OCI-LY3 (cell line): ENCODE measurements at regions not wholly inside any gene's neighbourhood (a gene's known extent, or its start where the extent isn't known, plus 50 kb on each side); places are given as distances from the start of the nearest gene placed in this dataset.

Experiments
- EZH2phosphoT487 ChIP-seq: fragments of 200-600 bp; shearing (Covaris generic); IDR thresholded peaks from 2 replicates; pipeline ENCODE4 v1.6.1; 2018; ENCODE audit warnings: antibody characterized with exemption, mixed run types, low read depth
- TF ChIP-seq, protein P1 (sequence below): fragments of 200-600, 300-600 bp; sonication (generic); IDR thresholded peaks from 2 replicates; pipeline ENCODE4 v1.5.1; 2014; ENCODE audit warnings: antibody characterized with exemption, low read length, low read depth

DNA sequence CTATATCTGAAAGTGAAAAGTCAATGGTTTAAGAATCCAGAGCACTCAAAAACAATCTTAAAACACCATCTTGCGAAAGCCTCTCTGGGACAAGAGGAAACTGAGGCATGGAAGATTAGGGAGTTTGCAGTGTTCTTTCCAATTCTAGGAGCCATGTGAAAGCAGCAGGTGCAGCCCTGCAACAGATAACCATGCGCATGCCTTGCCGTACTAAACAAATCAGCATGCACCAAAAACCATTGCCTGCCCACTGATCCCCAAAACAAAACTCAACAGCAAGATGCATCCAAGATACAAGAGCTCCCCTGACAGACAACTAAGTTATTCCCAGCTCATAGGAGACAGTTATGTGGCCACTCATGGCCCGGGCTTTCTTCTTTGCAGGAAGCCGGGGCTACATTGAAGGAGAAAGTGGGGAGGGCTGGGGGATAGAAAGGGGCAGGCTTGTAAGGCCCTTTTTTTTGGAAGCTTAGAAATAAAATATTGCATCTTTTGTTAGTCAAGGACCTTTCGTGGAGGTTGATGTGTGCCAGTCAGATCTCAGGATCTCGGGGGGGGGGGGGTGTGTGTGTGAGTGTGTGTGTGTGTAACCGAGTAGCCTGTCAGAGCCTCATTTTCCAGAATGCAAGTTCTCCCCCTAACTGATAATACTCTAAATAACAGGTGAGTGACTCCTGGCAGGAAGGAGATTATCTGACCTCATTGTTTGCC is 178.4 kb downstream of the MBOAT1 start:
- TF ChIP-seq, protein P1, sequence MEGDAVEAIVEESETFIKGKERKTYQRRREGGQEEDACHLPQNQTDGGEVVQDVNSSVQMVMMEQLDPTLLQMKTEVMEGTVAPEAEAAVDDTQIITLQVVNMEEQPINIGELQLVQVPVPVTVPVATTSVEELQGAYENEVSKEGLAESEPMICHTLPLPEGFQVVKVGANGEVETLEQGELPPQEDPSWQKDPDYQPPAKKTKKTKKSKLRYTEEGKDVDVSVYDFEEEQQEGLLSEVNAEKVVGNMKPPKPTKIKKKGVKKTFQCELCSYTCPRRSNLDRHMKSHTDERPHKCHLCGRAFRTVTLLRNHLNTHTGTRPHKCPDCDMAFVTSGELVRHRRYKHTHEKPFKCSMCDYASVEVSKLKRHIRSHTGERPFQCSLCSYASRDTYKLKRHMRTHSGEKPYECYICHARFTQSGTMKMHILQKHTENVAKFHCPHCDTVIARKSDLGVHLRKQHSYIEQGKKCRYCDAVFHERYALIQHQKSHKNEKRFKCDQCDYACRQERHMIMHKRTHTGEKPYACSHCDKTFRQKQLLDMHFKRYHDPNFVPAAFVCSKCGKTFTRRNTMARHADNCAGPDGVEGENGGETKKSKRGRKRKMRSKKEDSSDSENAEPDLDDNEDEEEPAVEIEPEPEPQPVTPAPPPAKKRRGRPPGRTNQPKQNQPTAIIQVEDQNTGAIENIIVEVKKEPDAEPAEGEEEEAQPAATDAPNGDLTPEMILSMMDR: no peak
- TF ChIP-seq EZH2phosphoT487: no peak
